Pancreas (tissue), 10 donors: ENCODE measurements at regions not wholly inside any gene's neighbourhood (a gene's known extent, or its start where the extent isn't known, plus 50 kb on each side); places are given as distances from the start of the nearest gene placed in this dataset.

Source experiments
- ATAC-seq, 4 donors: fragments of 200-7000 bp; cut with Tn5 transposase; one replicate each; pipeline versions ENCODE4 v1.8.0 to v1.9.1; 2020; ENCODE audit warnings: mild to moderate bottlenecking in 4 of 4, moderate library complexity in 4 of 4
- DNase-seq, 6 donors: peaks; one replicate each; pipeline ENCODE4 v3.0.0-alpha.2; 2020
- FAIRE-seq: peaks from 2 replicates; lab custom pipeline; 2012; peaks lifted over from hg19 to GRCh38; lab: Jason Lieb, UNC
- H3K27ac ChIP-seq, 4 donors: fragments of 200-600 bp; sonication (generic); 1 replicate in 3 of 4; 2 replicates in 1 of 4; pipeline versions ENCODE4 v1.5.0 to v1.8.0; 2020
- H3K27me3 ChIP-seq, 4 donors: fragments of 200-600 bp; one replicate each; pipeline ENCODE4 v1.8.0; 2021
- H3K36me3 ChIP-seq, 3 donors: fragments of 200-600 bp; sonication (generic) in 1 of 3; one replicate each; pipeline versions ENCODE4 v1.5.0 to v1.8.0; 2020 to 2021
- H3K4me1 ChIP-seq, 3 donors: fragments of 200-600 bp; one replicate each; pipeline ENCODE4 v1.8.0; 2021
- H3K4me3 ChIP-seq, 4 donors: fragments of 200-600 bp; sonication (generic) in 2 of 4; one replicate each; pipeline versions ENCODE4 v1.5.0 to v1.8.0; 2020 to 2021
- H3K9me3 ChIP-seq, 4 donors: fragments of 200-600 bp; one replicate each; pipeline ENCODE4 v1.8.0; 2021
- CTCF ChIP-seq, 4 donors: fragments of 200-600 bp; sonication (generic) in 3 of 4; IDR thresholded peaks; one replicate each; pipeline versions ENCODE4 v1.5.0 to v1.8.0; 2021; ENCODE audit warnings: antibody characterized with exemption in 4 of 4
- WGBS, 2 donors: extraction: QIAGEN DNeasy Blood & Tissue Kit; methylation state at CpG; one replicate each; pipeline ENCODE4 v1.1.7; 2013; 5-methylcytosine and 5-hydroxymethylcytosine counted together
- intact Hi-C, 3 donors: fragments of 100-400 bp; cut with DNase I; formaldehyde crosslinking; loops; one replicate each; pipeline versions ENCODE4 v1.11.1 to v1.14.2; 2022
- donor health status: healthy with polysubstance abuse.
- donor health status: DM: no; HTN: no; CAD: no; lungs with moderate emphysema.
- donor health status: DM: no; HTN: no; CAD: no.
- donor health status: control.
- donor health status: control.
- donor health status: Bipolar disorder and iron deficiency.
- donor health status: DM: yes; HTN: yes; CAD: no.
- donor health status: DM: no; HTN: no; CAD: no.
- donor health status: DM: no; HTN: no; CAD: no.
- donor health status: DM: yes; HTN: yes; CAD: no.

- TF ChIP-seq CTCF (IDR thresholded peaks at IDR 0.05): no peak
- Histone ChIP-seq H3K4me1 (no peaks in the 10 kb centered on the region), H3K4me3 (no peak overlapping the region), H3K9me3 (no peaks in the 10 kb centered on the region), H3K36me3 (no peaks in the 10 kb centered on the region), H3K27me3 (no peaks in the 10 kb centered on the region), H3K27ac (no peak overlapping the region)
- FAIRE-seq (no peak), ATAC-seq (no peak), DNase-seq (no peak)
- WGBS, 2 donors: 31 to 36% methylated on average over 10 of the region's 10 CpGs
- intact Hi-C loops: no loop called here
These were observed 308.9 kb downstream of the DHX35 start for GRCh38 chr20:39270837-39271604.

- Histone ChIP-seq H3K4me3 (no peak overlapping the region), H3K27ac (no peak overlapping the region), H3K9me3 (no peaks in the 10 kb centered on the region), H3K36me3 (no peaks in the 10 kb centered on the region), H3K4me1 (no peaks in the 10 kb centered on the region), H3K27me3 (no peaks in the 10 kb centered on the region)
- FAIRE-seq (no peak), ATAC-seq (no peak), DNase-seq (no peak)
- intact Hi-C loops: loop anchor here in 1 of 3 donors (10.0 kb wide), 1 partner anchor 1425 kb away; no protein-coding TSS in a partner anchor
- 40 to 41% methylated on average over 1 of the region's 1 CpG for WGBS, 2 donors
- no peak for TF ChIP-seq CTCF (IDR thresholded peaks at IDR 0.05)
These were observed 307.5 kb downstream of the DHX35 start for GRCh38 chr20:39269493-39270217.

GRCh38 chr20:39268981-39269461, 306.9 kb downstream of the DHX35 start:
- intact Hi-C loops: loop anchor here in 1 of 3 donors (10.0 kb wide), 1 partner anchor 1426 kb away; no protein-coding TSS in a partner anchor
- H3K4me1 ChIP-seq: no peaks in the 10 kb centered on the region
- no peak overlapping the region for H3K27ac ChIP-seq
- FAIRE-seq (no peak), ATAC-seq (peak; percentile 50 to 86 (median 84)), DNase-seq (peak; percentile 12 to 80 (median 60))
- H3K9me3 ChIP-seq: no peaks in the 10 kb centered on the region
- TF ChIP-seq CTCF (IDR thresholded peaks at IDR 0.05): peak; percentile 75 to 86 (median 82)
- H3K36me3 ChIP-seq: no peaks in the 10 kb centered on the region
- H3K27me3 ChIP-seq: no peaks in the 10 kb centered on the region
- no peak overlapping the region for H3K4me3 ChIP-seq
- 37 to 39% methylated on average over 7 of the region's 7 CpGs for WGBS, 2 donors

GRCh38 chr20:39268491-39268951, 306.4 kb downstream of the DHX35 start:
- H3K4me1 ChIP-seq: no peaks in the 10 kb centered on the region
- FAIRE-seq (no peak), DNase-seq (no peak), ATAC-seq (no peak)
- 48 to 49% methylated on average over 9 of the region's 9 CpGs for WGBS, 2 donors
- no peak for TF ChIP-seq CTCF (IDR thresholded peaks at IDR 0.05)
- no peaks in the 10 kb centered on the region for H3K36me3 ChIP-seq
- H3K4me3 ChIP-seq: no peak overlapping the region
- intact Hi-C loops: loop anchor here in 1 of 3 donors (10.0 kb wide), 1 partner anchor 1426 kb away; no protein-coding TSS in a partner anchor
- no peak overlapping the region for H3K27ac ChIP-seq
- no peaks in the 10 kb centered on the region for H3K9me3 ChIP-seq
- no peaks in the 10 kb centered on the region for H3K27me3 ChIP-seq
